ENCODE measurements at regions not wholly inside any gene's neighbourhood (a gene's known extent, or its start where the extent isn't known, plus 50 kb on each side); places are given as distances from the start of the nearest gene placed in this dataset.
"Not testable (repeated sequence)": the region's sequence is repeated elsewhere in the genome, so short reads cannot be mapped to it uniquely, and the experiment has no call there.

GRCh38 chr21:10421199-10421598 is 100.2 kb upstream of the TPTE start:
- DNase-seq (ENCODE audit: extremely low read depth in 1 of 11, low read depth in 9 of 11, low spot score in 4 of 11) = not testable (repeated sequence)

GRCh38 chr21:10421601-10422000 is 99.8 kb upstream of the TPTE start:
- DNase-seq (ENCODE audit: extremely low read depth in 1 of 11, low read depth in 9 of 11, low spot score in 4 of 11) = not testable (repeated sequence)

DNA sequence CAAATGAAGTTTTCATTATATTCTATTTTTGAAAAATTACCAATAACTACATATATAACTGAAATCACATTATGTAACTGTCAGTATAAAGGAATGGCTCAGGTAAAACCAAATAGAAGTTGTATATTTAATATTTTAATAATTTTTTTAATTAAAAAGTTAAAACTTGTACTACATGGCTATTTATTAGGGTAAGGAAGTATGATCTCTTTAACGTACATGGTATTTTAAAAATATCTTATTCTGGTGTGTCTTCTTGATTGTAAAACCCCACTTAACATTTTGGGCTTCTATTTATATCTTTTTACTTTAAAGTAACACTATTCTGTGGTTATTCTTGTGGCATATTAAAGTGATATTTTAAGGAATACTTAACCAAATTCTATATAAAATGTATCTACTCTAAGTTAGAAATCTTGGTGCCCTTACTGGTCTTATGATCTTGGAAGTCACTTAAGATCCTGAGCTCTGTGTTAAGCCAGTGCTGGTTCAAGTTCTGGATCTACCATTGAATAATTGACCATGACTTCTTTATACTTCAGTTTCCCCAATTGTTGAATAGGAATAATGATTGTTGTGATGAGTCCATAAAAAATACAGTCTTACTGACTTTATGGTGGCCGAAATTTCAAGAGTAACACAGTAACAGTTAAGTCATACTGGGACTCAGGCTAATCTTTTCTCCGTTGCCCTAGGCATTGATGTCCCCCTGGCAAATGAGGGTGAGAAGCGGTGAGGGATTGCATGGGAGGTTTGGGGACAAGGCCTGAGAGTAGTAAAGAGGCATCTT is 97.1 kb upstream of the TPTE start:
- DNase-seq (ENCODE audit: extremely low read depth in 1 of 11, low read depth in 9 of 11, low spot score in 4 of 11) = not testable (repeated sequence)

- DNase-seq (ENCODE audit: extremely low read depth in 1 of 11, low read depth in 9 of 11, low spot score in 4 of 11) = not testable (repeated sequence)
Observed at GRCh38 chr21:10424887-10425145, 96.6 kb upstream of the TPTE start.

DNA sequence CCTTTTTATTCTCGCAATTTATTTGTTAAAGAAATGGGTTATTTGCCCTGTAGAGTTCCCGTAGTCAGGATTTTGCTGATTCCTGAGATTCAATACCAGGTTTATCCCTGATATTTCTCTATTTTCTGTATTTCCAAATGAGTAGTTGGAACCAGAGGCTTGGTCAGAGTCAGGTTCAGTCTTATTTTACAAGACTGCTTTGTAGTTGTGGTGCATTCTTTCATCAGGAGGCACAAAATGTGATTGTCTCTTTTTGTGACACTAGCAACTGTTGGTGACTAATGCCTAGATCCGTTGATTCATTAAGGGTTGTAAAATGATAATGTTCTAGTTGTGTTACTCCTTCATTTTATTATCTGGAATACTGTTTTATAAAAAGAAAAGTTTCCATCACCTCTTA is 95.5 kb upstream of the TPTE start:
- DNase-seq (ENCODE audit: extremely low read depth in 1 of 11, low read depth in 9 of 11, low spot score in 4 of 11) = no peak

DNA sequence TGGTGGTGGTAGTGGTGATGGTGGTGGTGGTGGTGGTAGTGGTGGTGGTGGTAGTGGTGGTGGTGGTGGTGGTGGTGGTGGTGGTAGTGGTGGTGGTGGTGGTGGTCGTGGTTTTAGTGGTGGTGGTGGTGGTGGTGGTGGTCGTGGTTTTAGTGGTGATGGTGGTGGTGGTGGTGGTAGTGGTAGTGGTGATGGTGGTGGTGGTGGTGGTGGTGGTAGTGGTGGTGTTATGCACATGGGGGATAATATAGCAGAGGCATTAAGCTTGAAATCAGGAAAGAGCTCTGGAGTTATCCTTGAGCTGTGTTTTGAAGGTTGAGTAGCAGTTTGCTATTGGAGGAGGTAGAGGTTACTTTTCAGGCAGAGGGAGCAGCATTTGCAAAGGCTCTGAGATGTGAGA is 94.6 kb upstream of the TPTE start:
- not testable (repeated sequence) for DNase-seq (ENCODE audit: extremely low read depth in 1 of 11, low read depth in 9 of 11, low spot score in 4 of 11)

DNA sequence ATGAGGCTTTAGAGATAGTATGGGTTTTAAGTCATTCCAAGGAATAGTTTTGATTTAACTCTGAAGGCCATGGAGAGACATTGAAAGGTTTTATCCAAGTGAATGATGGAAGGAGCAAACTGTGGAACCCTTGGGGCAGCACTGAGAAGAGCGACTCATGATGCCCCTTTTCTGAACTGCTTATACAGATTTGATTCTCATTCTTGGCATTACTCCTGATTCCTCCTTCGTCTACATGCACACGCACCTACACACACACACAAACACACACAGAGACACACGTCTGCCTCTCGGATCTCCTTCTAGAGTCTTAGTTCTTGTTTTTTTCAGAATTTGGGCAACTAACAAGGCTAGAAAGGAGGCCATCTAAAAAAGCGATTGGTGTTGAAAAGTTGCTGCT is 94.1 kb upstream of the TPTE start:
- not testable (repeated sequence) for DNase-seq (ENCODE audit: extremely low read depth in 1 of 11, low read depth in 9 of 11, low spot score in 4 of 11)

DNA sequence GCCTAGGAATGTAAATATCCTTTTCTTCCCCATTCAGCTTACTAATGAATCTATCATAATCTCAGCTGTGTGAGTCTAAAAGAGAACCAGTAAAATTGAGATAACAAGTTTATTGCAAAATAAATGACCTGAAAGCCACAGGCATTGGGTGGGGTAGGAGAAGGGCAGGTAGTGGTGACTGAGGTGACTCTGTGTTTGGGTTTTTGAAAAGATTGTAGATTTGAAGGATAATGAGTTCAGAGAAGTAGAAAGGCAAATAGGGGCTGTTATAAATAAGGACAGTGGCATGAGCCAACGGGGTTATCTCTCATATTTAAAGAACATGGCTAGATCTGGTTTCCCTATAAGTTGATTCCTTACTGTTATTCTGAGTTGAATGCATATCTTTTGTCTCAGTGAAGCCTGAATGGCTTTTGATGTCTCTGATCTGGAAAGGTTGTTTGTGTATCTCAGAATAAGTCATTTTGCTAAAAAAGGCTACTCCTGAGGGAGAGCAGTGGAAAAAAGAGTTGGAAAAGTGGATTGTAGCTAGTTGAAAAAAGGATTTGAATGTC is 92.3 kb upstream of the TPTE start:
- DNase-seq (ENCODE audit: extremely low read depth in 1 of 11, low read depth in 9 of 11, low spot score in 4 of 11) = not testable (repeated sequence)

DNA sequence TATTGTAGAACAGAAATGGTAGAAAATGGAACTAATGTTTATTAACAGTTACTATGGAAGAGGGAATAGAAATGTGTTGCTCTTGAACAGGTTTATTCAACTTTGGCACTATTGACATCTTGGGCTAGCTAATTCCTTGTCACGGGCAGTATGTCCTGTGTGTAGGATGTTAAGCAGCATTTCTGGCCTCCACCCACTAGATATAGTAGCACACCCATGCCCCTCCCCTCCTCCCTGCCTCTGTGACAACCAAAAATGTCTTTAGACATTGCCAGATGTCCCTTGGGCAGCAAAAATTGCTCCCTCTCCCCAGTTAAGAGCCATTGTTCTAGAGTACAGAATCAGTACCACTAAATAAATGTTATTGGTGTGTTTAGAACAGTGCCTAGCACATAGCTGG is 91.4 kb upstream of the TPTE start:
- DNase-seq (ENCODE audit: extremely low read depth in 1 of 11, low read depth in 9 of 11, low spot score in 4 of 11) = no peak

DNA sequence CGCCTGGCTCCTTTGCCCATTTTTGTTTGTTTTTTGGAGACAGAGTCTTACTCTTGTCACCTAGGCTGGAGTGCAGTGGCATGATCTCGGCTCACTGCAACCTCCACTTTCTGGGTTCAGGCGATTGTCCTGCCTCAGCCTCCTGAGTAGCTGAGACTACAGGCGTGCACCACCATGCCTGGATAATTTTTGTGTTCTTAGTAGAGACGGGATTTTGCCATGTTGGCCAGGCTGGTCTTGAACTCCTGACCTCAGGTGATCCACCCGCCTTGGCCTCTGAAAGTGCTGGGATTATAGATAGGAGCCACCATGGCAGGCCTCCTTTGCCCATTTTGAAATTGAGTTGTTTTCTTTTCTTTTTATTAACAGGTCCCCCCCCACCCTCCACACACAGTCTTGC is 89.4 kb upstream of the TPTE start:
- not testable (repeated sequence) for DNase-seq (ENCODE audit: extremely low read depth in 1 of 11, low read depth in 9 of 11, low spot score in 4 of 11)

GRCh38 chr21:10432456-10432855 is 88.9 kb upstream of the TPTE start:
- DNase-seq (ENCODE audit: extremely low read depth in 1 of 11, low read depth in 9 of 11, low spot score in 4 of 11) = not testable (repeated sequence)

- not testable (repeated sequence) for DNase-seq (ENCODE audit: extremely low read depth in 1 of 11, low read depth in 9 of 11, low spot score in 4 of 11)
Observed at GRCh38 chr21:10437977-10438376, 83.4 kb upstream of the TPTE start.

GRCh38 chr21:10440639-10441038 is 80.7 kb upstream of the TPTE start:
- DNase-seq (ENCODE audit: extremely low read depth in 1 of 11, low read depth in 9 of 11, low spot score in 4 of 11) = not testable (repeated sequence)

GRCh38 chr21:10442018-10442417 is 79.4 kb upstream of the TPTE start:
- DNase-seq (ENCODE audit: extremely low read depth in 1 of 11, low read depth in 9 of 11, low spot score in 4 of 11) = not testable (repeated sequence)

DNA sequence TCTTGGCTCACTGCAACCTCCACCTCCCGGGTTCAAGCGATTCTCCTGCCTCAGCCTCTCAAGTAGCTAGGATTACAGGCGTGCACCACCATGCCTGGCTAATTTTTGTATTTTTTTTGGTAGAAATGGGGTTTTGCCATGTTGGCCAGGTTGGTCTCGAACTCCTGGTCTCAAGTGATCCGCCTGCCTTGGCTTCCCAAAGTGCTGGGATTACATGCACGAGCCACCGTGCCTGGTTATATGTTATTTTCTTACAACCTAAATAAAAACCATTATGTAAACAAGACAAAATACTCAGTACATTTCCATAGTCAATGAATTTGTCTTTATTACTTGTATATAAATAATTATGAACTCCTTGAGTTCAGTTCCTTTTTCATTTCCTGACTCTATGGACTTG is 75.7 kb upstream of the TPTE start:
- DNase-seq (ENCODE audit: extremely low read depth in 1 of 11, low read depth in 9 of 11, low spot score in 4 of 11) = not testable (repeated sequence)

GRCh38 chr21:10449451-10449850 is 71.9 kb upstream of the TPTE start:
- not testable (repeated sequence) for DNase-seq (ENCODE audit: extremely low read depth in 1 of 11, low read depth in 9 of 11, low spot score in 4 of 11)

DNA sequence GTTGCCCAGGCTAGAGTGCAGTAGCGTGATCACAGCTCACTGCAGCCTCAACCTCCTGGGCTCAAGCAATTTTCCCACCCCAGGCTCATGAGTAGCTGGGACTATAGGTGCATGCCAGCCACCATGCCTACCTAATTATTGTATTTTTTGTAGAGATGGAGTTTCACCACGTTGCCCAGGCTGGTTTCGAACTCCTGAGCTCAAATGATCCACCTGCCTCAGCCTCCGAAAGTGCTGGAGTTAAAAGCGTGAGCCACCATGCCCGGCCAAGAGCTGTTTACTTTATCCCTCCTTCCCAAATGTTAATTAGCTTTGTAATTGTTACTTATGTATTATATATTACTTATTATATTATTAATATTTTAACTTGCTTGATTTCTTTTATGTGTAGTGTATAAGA is 70.1 kb upstream of the TPTE start:
- not testable (repeated sequence) for DNase-seq (ENCODE audit: extremely low read depth in 1 of 11, low read depth in 9 of 11, low spot score in 4 of 11)

DNA sequence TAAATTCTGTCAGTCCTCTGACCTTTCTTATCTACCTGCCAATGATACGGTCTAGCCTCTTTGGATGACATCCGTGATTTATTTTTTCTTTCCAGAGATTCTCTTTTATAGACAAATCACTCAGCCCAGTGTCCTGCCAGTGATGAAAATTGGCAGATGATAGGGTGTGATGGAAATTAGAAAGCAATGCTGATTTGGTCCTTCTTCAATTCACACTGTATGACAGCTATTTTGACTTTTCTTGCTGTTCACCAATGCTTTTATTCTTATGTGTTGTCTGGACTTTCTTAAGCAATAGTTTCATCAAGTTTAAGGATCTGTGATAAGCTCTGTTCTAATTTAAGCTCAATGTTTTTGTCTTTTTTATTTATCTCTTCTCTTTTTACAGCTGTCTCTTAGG is 63.6 kb upstream of the TPTE start:
- not testable (repeated sequence) for DNase-seq (ENCODE audit: extremely low read depth in 1 of 11, low read depth in 9 of 11, low spot score in 4 of 11)

GRCh38 chr21:10460957-10461356 is 60.4 kb upstream of the TPTE start:
- not testable (repeated sequence) for DNase-seq (ENCODE audit: extremely low read depth in 1 of 11, low read depth in 9 of 11, low spot score in 4 of 11)

GRCh38 chr21:10461445-10461844 is 59.9 kb upstream of the TPTE start:
- not testable (repeated sequence) for DNase-seq (ENCODE audit: extremely low read depth in 1 of 11, low read depth in 9 of 11, low spot score in 4 of 11)

- DNase-seq (ENCODE audit: extremely low read depth in 1 of 11, low read depth in 9 of 11, low spot score in 4 of 11) = no peak
Observed at GRCh38 chr21:10463156-10463555, 58.2 kb upstream of the TPTE start.

Measured in renal cortex interstitium (tissue), 11 donors.